ENCODE measurements at regions not wholly inside any gene's neighbourhood (a gene's known extent, or its start where the extent isn't known, plus 50 kb on each side); places are given as distances from the start of the nearest gene placed in this dataset.
"Not testable (repeated sequence)": the region's sequence is repeated elsewhere in the genome, so short reads cannot be mapped to it uniquely, and the experiment has no call there.

DNA sequence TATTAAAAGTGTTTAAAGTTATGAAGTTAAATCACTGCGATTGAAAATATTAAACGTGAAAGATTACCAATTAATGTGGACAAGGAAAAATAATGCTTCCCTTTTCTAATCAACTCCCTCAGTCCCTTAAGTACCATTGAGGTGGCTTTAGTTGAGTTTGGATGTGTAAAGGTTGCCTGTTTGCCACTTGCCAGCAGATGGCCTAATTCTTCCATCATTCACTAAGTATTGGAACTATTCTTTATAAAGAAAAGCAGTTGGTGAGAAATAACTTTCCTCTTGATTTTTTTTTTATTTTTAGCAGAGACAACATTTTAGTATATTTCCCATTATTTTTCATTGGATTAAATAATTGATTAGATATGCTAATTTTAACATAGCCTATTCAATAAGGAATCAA lies 295.9 kb upstream of the TACR3 start:
- ChIA-PET CTCF (no interaction called here), POLR2A (ENCODE audit: low non-redundant PET) (no interaction called here)
- TF ChIP-seq, protein P1, sequence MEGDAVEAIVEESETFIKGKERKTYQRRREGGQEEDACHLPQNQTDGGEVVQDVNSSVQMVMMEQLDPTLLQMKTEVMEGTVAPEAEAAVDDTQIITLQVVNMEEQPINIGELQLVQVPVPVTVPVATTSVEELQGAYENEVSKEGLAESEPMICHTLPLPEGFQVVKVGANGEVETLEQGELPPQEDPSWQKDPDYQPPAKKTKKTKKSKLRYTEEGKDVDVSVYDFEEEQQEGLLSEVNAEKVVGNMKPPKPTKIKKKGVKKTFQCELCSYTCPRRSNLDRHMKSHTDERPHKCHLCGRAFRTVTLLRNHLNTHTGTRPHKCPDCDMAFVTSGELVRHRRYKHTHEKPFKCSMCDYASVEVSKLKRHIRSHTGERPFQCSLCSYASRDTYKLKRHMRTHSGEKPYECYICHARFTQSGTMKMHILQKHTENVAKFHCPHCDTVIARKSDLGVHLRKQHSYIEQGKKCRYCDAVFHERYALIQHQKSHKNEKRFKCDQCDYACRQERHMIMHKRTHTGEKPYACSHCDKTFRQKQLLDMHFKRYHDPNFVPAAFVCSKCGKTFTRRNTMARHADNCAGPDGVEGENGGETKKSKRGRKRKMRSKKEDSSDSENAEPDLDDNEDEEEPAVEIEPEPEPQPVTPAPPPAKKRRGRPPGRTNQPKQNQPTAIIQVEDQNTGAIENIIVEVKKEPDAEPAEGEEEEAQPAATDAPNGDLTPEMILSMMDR (conservative IDR thresholded peaks at IDR 0.05; ENCODE audit: low read depth), result peak; percentile 22; the same call in 1 of the 2 replicates
- H3K27ac ChIP-seq, result no peak overlapping the region
- DNase-seq (ENCODE audit: low spot score), result no peak

DNA sequence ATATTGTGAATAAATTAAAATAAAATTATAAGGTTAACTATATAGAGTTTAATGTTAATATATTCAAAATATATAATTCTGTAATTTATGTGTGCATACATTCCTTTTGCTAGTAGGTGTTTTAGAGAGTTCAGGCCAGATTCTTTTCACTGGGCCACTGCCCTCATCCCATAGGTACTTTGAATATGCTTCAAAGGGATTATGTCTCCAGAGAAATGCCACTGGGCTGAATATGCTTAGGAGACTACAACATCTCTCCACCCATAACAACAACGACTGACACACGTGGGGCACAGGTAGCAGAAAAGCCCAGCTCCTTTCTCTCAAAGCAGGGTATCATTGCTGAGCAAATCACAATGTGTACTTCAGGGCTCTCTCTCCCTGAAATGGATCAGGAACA lies 290.9 kb upstream of the TACR3 start:
- CTCF ChIA-PET, result interaction anchor here (0.6 kb wide), 1 partner anchor 10 kb away, joined by 3 read pairs; no protein-coding TSS in a partner anchor
- POLR2A ChIA-PET (ENCODE audit: low non-redundant PET), result no interaction called here
- H3K27ac ChIP-seq, result no peak overlapping the region
- no peak for DNase-seq (ENCODE audit: low spot score)
- TF ChIP-seq, protein P1 (conservative IDR thresholded peaks at IDR 0.05; ENCODE audit: low read depth), result no peak

DNA sequence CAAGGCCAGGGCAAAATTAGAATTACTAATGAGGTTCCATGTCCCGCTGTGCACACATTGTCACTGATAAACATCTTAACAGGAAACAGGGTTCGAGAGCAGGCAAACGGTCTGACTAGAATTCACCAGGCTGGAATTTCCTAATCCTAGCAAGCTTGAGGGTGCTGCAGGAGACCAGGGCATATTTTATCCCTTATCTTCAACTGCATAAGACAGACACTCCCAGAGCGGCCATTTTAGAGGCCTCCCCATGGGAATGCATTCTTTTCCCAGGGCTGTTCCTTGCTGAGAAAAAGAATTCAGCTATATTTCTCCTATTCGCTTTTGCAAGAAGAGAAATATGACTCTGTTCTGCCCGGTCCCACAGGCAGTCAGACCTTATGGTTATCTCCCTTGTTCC lies 282.5 kb upstream of the TACR3 start:
- DNase-seq (ENCODE audit: low spot score); CTCF ChIA-PET; POLR2A ChIA-PET (ENCODE audit: low non-redundant PET); H3K27ac ChIP-seq: not testable (repeated sequence)

DNA sequence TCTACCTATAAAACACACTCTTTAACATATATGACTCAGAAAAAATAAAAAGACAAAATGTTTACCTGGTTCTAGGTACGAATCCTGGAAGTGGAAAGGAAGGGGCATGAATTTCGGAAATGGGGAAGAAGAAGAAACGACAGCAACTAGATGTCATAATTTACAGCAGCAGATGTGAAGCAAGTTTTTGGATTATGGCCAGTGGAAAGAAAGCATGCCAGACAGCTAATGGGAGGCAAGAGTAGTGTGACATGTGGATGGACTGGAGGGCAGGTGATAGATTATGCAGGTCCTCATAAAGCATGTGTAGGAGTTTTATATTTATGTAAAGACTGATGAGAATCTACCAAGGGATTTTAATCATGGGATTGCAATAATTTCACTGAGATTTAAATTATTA lies 279.0 kb upstream of the TACR3 start:
- ChIA-PET POLR2A (ENCODE audit: low non-redundant PET) (no interaction called here), CTCF (no interaction called here)
- no peak overlapping the region for H3K27ac ChIP-seq
- TF ChIP-seq, protein P1 (conservative IDR thresholded peaks at IDR 0.05; ENCODE audit: low read depth), result no peak
- no peak for DNase-seq (ENCODE audit: low spot score)

DNA sequence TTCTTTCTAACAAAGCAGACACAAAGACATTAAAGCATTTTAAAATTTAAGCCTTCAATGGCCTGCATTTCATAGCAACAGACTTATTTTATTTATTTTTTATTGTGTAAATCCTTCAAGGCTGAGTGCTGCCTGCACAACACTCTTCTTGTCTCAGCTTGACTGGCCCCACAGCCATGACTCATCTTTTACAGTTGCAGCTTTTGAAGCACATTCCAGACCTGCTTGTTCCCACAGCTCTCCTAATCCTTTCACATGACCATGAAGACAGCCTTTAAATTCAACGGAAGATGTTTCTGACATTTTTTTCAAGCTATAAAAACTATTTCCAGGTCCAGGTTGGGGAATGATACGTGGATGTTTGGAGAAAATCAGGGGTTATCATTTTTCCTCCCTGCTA lies 276.9 kb upstream of the TACR3 start:
- ChIA-PET CTCF (interaction anchor here (0.6 to 0.7 kb wide), 3 partner anchors 58 to 827 kb away, joined by 3 to 4 read pairs (median 3); no protein-coding TSS in a partner anchor), POLR2A (ENCODE audit: low non-redundant PET) (interaction anchor here (0.6 kb wide), 1 partner anchor 59 kb away, joined by 3 read pairs; no protein-coding TSS in a partner anchor)
- TF ChIP-seq, protein P1 (conservative IDR thresholded peaks at IDR 0.05; ENCODE audit: low read depth), result no peak
- no peak overlapping the region for H3K27ac ChIP-seq
- peak; percentile 88 for DNase-seq (ENCODE audit: low spot score)

DNA sequence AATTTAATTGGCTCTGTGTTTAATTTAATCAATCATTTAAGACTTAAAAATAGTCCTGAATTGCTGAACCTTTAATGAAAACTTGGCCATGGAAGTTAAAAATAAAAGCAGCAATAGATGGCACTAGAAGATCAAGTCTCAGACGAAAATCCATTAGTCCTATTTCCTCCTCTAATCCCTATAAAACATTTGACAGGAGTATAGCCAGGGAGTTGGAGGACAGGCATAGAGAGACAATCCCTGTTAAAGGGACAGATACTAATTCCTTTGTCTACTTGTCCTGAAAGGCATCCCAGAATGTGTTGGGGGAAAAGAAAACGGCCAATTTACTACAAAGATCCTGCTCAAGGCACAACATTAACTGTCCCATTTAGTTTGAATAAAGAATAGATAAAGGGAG lies 276.3 kb upstream of the TACR3 start:
- CTCF ChIA-PET, result interaction anchor here (0.6 to 0.7 kb wide), 2 partner anchors 58 to 645 kb away, joined by 3 read pairs; no protein-coding TSS in a partner anchor
- TF ChIP-seq, protein P1 (conservative IDR thresholded peaks at IDR 0.05; ENCODE audit: low read depth), result peak; percentile 67

DNA sequence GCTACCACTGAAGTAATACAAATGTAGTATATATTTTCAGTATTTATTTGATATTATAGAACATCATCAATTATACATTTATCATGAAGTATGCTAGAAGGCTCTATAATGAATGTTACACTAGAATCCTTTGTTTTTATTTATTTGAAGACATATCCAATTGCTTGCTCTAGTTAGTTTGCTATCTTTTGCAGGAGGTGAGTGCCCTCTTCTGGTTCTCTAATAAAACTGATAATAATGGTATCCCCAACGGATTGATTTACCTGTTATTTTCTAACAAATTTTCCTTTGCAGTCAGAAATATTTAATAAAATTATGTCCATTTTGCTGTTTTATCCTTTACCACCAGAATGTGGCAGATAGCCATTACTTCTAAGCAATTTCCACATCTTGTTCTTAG lies 274.3 kb upstream of the TACR3 start:
- POLR2A ChIA-PET (ENCODE audit: low non-redundant PET), result no interaction called here
- no peak for DNase-seq (ENCODE audit: low spot score)
- no peak overlapping the region for H3K27ac ChIP-seq
- TF ChIP-seq, protein P1 (conservative IDR thresholded peaks at IDR 0.05; ENCODE audit: low read depth), result peak; percentile 34
- CTCF ChIA-PET, result interaction anchor here (0.7 to 0.8 kb wide), 3 partner anchors 106 to 434 kb away, joined by 3 read pairs; no protein-coding TSS in a partner anchor

More for the DNA sequence above, 276.3 kb upstream of the TACR3 start:
- peak; percentile 34 for DNase-seq (ENCODE audit: low spot score)
- POLR2A ChIA-PET (ENCODE audit: low non-redundant PET), result interaction anchor here (0.6 kb wide), 1 partner anchor 60 kb away, joined by 3 read pairs; no protein-coding TSS in a partner anchor
- H3K27ac ChIP-seq, result no peak overlapping the region
